ENCODE measurements at regions not wholly inside any gene's neighbourhood (a gene's known extent, or its start where the extent isn't known, plus 50 kb on each side); places are given as distances from the start of the nearest gene placed in this dataset.
"Not testable (repeated sequence)": the region's sequence is repeated elsewhere in the genome, so short reads cannot be mapped to it uniquely, and the experiment has no call there.

GRCh38 chr17:27944546-27945332, 51.6 kb upstream of the LYRM9 start:
- Mint-ChIP-seq H3K27me3 (peaks cover 14 to 21% of the 10 kb centered on the region in 2 donors), H3K36me3 (ENCODE audit: insufficient read depth) (no peaks in the 10 kb centered on the region), H3K9me3 (no peaks in the 10 kb centered on the region), H3K4me1 (ENCODE audit: low read depth in 2 of 2) (no peaks in the 10 kb centered on the region), H3K4me3 (no peak overlapping the region), H3K27ac (no peak overlapping the region)
- ATAC-seq (replicated peaks) (no peak), DNase-seq (no peak)

- H3K27me3 Mint-ChIP-seq, result peaks cover 11 to 21% of the 10 kb centered on the region in 2 donors
- H3K9me3 Mint-ChIP-seq, result no peaks in the 10 kb centered on the region
- H3K4me3 Mint-ChIP-seq, result no peak overlapping the region
- DNase-seq, result no peak
- no peaks in the 10 kb centered on the region for H3K36me3 Mint-ChIP-seq (ENCODE audit: insufficient read depth)
- H3K4me1 Mint-ChIP-seq (ENCODE audit: low read depth in 2 of 2), result no peaks in the 10 kb centered on the region
- ATAC-seq (replicated peaks), result no peak
- H3K27ac Mint-ChIP-seq, result no peak overlapping the region
Observed at GRCh38 chr17:27945333-27945616, 52.1 kb upstream of the LYRM9 start.

DNA sequence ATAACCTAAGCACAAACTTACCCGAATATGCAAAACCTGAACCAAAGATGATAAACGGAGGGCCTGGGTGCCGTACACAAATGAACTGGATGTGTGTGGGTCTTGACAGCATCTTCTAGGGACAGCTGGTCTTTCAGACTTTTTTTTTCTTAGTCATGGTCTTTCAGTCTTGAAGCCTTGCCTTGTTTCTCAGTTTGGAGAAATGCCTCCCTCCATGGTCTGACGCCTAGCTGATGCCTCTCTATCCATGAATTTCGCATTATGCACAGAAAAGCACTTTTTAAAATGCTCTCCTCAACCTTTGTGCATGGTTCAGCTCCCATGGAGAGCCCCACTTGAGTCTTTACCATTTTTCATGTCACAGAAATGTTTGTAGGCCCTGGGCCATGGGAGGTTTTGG, 52.8 kb upstream of the LYRM9 start:
- ATAC-seq (replicated peaks) (no peak), DNase-seq (no peak)
- Mint-ChIP-seq H3K36me3 (ENCODE audit: insufficient read depth) (no peaks in the 10 kb centered on the region), H3K9me3 (no peaks in the 10 kb centered on the region), H3K27me3 (peaks cover 10 to 23% of the 10 kb centered on the region in 2 donors), H3K4me1 (ENCODE audit: low read depth in 2 of 2) (no peaks in the 10 kb centered on the region), H3K27ac (no peak overlapping the region), H3K4me3 (no peak overlapping the region)

GRCh38 chr17:27946513-27946912, 53.3 kb upstream of the LYRM9 start:
- peaks cover 12 to 29% of the 10 kb centered on the region in 2 donors for H3K27me3 Mint-ChIP-seq
- no peaks in the 10 kb centered on the region for H3K36me3 Mint-ChIP-seq (ENCODE audit: insufficient read depth)
- H3K4me1 Mint-ChIP-seq (ENCODE audit: low read depth in 2 of 2), result no peaks in the 10 kb centered on the region
- no peak for DNase-seq
- H3K4me3 Mint-ChIP-seq, result no peak overlapping the region
- no peak for ATAC-seq (replicated peaks)
- no peaks in the 10 kb centered on the region for H3K9me3 Mint-ChIP-seq
- no peak overlapping the region for H3K27ac Mint-ChIP-seq

DNA sequence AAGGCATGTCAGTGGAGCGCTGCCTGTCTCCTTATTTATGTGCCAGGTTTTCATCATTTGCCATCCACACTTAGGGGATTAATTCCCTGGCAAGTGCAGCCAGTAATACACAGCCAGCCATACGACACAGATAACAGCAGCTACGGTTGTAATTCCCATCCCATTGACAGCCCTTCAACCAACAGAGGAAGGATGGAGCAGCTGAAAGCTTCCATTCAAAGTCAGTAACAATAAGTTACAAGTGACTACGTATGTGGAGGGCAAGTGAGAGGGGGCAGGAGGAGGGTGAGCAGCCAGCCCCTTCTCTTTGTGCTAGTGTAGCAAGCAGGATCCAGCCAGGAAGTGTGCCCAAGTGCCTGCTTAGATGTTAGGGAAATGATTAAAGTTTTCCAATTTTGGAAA, 53.8 kb upstream of the LYRM9 start:
- peaks cover 17 to 34% of the 10 kb centered on the region in 2 donors for H3K27me3 Mint-ChIP-seq
- no peak overlapping the region for H3K27ac Mint-ChIP-seq
- no peaks in the 10 kb centered on the region for H3K36me3 Mint-ChIP-seq (ENCODE audit: insufficient read depth)
- no peaks in the 10 kb centered on the region for H3K9me3 Mint-ChIP-seq
- H3K4me3 Mint-ChIP-seq, result no peak overlapping the region
- no peaks in the 10 kb centered on the region for H3K4me1 Mint-ChIP-seq (ENCODE audit: low read depth in 2 of 2)
- ATAC-seq (replicated peaks) (no peak), DNase-seq (no peak)

GRCh38 chr17:27949304-27949703, 56.1 kb upstream of the LYRM9 start:
- no peak for ATAC-seq (replicated peaks)
- H3K27me3 Mint-ChIP-seq, result peaks cover 31 to 57% of the 10 kb centered on the region in 2 donors

DNA sequence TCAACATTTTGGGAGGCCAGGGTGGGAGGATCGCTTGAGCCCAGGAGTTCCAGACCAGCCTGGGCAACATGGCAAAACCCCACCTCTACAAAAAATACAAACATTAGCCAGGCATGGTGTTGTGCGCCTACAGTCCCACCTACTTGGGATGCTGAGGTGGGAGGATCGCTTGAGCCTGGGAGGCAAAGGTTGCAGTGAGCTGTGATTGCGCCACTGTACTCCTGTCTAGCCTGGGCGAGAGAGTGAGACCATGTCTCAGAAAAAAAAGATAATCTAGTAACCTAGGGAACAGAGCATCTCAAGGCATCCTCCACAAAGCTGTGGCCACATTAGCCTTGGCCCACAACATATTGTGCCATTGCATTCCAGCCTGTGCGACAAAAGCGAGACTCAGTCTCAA, 57.1 kb upstream of the LYRM9 start:
- H3K36me3 Mint-ChIP-seq (ENCODE audit: insufficient read depth); H3K9me3 Mint-ChIP-seq; H3K27ac Mint-ChIP-seq; H3K4me1 Mint-ChIP-seq (ENCODE audit: low read depth in 2 of 2); DNase-seq; ATAC-seq (replicated peaks); H3K4me3 Mint-ChIP-seq: not testable (repeated sequence)
- peaks cover 31 to 66% of the 10 kb centered on the region in 2 donors for H3K27me3 Mint-ChIP-seq

More at GRCh38 chr17:27949304-27949703, 56.1 kb upstream of the LYRM9 start:
- Mint-ChIP-seq H3K4me1 (ENCODE audit: low read depth in 2 of 2) (no peaks in the 10 kb centered on the region), H3K9me3 (no peaks in the 10 kb centered on the region), H3K4me3 (no peak overlapping the region), H3K27ac (no peak overlapping the region), H3K36me3 (ENCODE audit: insufficient read depth) (no peaks in the 10 kb centered on the region)
- no peak for DNase-seq

DNA sequence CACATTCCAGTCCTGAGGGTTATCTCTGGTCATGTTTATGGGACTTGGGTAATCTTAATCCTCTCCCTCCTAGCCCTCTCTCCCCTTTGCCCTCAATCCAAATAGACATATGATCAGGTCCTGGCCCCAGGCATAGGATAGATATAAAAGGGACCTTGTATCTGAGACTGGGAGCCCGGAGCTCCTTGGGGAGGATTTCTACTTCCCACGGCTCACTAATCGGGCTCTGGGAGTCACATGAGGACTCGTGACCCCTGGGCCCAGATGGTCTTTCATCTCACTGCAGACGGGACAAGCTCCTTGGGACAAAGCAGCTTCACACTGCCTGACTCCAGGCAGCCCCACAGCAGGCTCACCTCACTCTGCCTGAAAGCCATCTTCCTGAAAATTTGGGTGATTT, 57.8 kb upstream of the LYRM9 start:
- Mint-ChIP-seq H3K4me3 (no peak overlapping the region), H3K36me3 (ENCODE audit: insufficient read depth) (no peaks in the 10 kb centered on the region), H3K27me3 (peaks cover 31 to 70% of the 10 kb centered on the region in 2 donors), H3K27ac (no peak overlapping the region), H3K4me1 (ENCODE audit: low read depth in 2 of 2) (no peaks in the 10 kb centered on the region), H3K9me3 (no peaks in the 10 kb centered on the region)
- ATAC-seq (replicated peaks) (no peak), DNase-seq (no peak)

DNA sequence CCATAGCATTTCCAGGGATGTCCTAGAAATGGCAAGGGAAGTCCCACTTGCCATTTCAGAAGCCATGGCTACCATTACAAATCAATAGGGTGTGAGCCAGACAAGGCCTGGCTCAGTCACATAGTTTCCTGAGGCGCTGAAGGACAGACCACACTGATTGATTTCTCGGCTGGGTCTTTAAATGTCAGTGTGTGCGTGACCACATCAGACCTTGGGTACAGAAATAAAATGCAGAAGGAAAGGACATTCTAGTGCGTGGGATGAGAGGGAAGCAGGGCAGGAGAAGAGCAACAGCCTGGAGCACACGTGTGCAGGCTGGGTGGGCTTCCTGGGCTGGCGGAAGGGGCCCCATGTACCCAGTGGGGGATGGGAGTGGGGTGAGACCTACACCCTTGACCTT, 58.7 kb upstream of the LYRM9 start:
- peaks cover 31 to 78% of the 10 kb centered on the region in 2 donors for H3K27me3 Mint-ChIP-seq
- no peak overlapping the region for H3K27ac Mint-ChIP-seq
- H3K9me3 Mint-ChIP-seq, result no peaks in the 10 kb centered on the region
- H3K36me3 Mint-ChIP-seq (ENCODE audit: insufficient read depth), result no peaks in the 10 kb centered on the region
- H3K4me3 Mint-ChIP-seq, result no peak overlapping the region
- H3K4me1 Mint-ChIP-seq (ENCODE audit: low read depth in 2 of 2), result no peaks in the 10 kb centered on the region
- no peak for DNase-seq
- ATAC-seq (replicated peaks), result no peak

DNA sequence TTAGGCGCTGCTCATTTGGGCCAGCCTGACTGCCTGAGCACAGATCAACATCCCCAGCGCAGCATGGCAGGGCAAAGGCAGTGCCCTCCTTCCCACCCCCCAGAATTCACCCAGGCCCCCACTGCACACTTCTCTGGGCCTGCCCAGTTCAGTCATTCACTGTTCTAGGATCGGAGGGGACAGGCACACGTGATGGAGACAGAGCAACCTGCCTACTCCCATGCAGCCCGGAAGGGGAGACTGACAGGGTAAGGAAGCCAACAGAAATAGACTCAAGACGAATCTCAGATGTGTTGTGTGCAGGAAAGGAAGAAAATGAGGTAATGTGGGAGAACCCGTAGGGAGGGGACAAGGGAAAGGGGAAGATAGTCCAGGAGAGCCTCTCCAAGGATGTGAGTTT, 59.2 kb upstream of the LYRM9 start:
- no peak overlapping the region for H3K4me3 Mint-ChIP-seq
- peaks cover 31 to 83% of the 10 kb centered on the region in 2 donors for H3K27me3 Mint-ChIP-seq
- H3K9me3 Mint-ChIP-seq, result no peaks in the 10 kb centered on the region
- H3K27ac Mint-ChIP-seq, result no peak overlapping the region
- H3K36me3 Mint-ChIP-seq (ENCODE audit: insufficient read depth), result no peaks in the 10 kb centered on the region
- ATAC-seq (replicated peaks) (no peak), DNase-seq (no peak)
- no peaks in the 10 kb centered on the region for H3K4me1 Mint-ChIP-seq (ENCODE audit: low read depth in 2 of 2)

- Mint-ChIP-seq H3K27ac (no peak overlapping the region), H3K36me3 (ENCODE audit: insufficient read depth) (no peaks in the 10 kb centered on the region), H3K27me3 (peaks cover 31 to 78% of the 10 kb centered on the region in 2 donors), H3K4me1 (ENCODE audit: low read depth in 2 of 2) (no peaks in the 10 kb centered on the region), H3K9me3 (no peaks in the 10 kb centered on the region), H3K4me3 (no peak overlapping the region)
- no peak for ATAC-seq (replicated peaks)
- no peak for DNase-seq
Observed at GRCh38 chr17:27954548-27955495, 61.7 kb upstream of the LYRM9 start.

GRCh38 chr17:27956601-27957445, 63.7 kb upstream of the LYRM9 start:
- H3K4me3 Mint-ChIP-seq, result no peak overlapping the region
- no peak overlapping the region for H3K27ac Mint-ChIP-seq
- H3K9me3 Mint-ChIP-seq, result no peaks in the 10 kb centered on the region
- peaks cover 16 to 69% of the 10 kb centered on the region in 2 donors for H3K27me3 Mint-ChIP-seq
- DNase-seq (no peak), ATAC-seq (replicated peaks) (no peak)
- no peaks in the 10 kb centered on the region for H3K36me3 Mint-ChIP-seq (ENCODE audit: insufficient read depth)
- no peaks in the 10 kb centered on the region for H3K4me1 Mint-ChIP-seq (ENCODE audit: low read depth in 2 of 2)

DNA sequence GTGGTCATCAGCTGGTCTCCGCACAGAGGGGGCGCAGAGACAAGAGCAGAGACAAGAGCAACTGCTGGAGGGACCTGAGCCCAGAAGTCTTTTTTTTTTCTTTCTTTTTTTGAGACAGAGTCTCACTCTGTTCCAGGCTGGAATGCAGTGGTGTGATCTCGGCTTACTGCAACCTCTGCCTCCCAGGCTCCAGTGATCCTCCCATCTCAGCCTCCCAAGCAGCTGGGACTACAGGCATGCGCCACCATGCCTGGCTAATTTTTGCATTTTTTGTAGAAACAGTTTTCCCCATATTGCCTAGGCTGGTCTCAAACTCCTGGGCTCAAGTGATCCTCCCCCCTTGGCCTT, 64.3 kb upstream of the LYRM9 start:
- not testable (repeated sequence) for H3K4me1 Mint-ChIP-seq (ENCODE audit: low read depth in 2 of 2); ATAC-seq (replicated peaks); DNase-seq; H3K4me3 Mint-ChIP-seq; H3K9me3 Mint-ChIP-seq; H3K36me3 Mint-ChIP-seq (ENCODE audit: insufficient read depth); H3K27ac Mint-ChIP-seq
- peaks cover 15 to 69% of the 10 kb centered on the region in 2 donors for H3K27me3 Mint-ChIP-seq
